Mammary epithelial cell (primary cell): ENCODE measurements at regions not wholly inside any gene's neighbourhood (a gene's known extent, or its start where the extent isn't known, plus 50 kb on each side); places are given as distances from the start of the nearest gene placed in this dataset.

Experiments used
- EZH2 ChIP-seq: IDR thresholded peaks from 2 replicates; pipeline ENCODE4 v1.6.1; 2012; ENCODE audit warnings: low read length, inconsistent platforms, borderline replicate concordance
- TF ChIP-seq, protein P1 (sequence below), 2 donors: IDR thresholded peaks in 1 of 2; conservative IDR thresholded peaks in 1 of 2; 2 replicates each; pipeline ENCODE4 v1.5.1; 2011 to 2012; ENCODE audit warnings: inconsistent platforms in 2 of 2, low read length in 2 of 2, mild to moderate bottlenecking in 2 of 2, control low read depth in 1 of 2, low read depth in 1 of 2; ENCODE audit not compliant: insufficient read depth in 1 of 2; ENCODE audit errors: extremely low read depth in 1 of 2

GRCh38 chr10:45076891-45077290 is 76.2 kb downstream of the ZNF22 start:
- TF ChIP-seq, protein P1, sequence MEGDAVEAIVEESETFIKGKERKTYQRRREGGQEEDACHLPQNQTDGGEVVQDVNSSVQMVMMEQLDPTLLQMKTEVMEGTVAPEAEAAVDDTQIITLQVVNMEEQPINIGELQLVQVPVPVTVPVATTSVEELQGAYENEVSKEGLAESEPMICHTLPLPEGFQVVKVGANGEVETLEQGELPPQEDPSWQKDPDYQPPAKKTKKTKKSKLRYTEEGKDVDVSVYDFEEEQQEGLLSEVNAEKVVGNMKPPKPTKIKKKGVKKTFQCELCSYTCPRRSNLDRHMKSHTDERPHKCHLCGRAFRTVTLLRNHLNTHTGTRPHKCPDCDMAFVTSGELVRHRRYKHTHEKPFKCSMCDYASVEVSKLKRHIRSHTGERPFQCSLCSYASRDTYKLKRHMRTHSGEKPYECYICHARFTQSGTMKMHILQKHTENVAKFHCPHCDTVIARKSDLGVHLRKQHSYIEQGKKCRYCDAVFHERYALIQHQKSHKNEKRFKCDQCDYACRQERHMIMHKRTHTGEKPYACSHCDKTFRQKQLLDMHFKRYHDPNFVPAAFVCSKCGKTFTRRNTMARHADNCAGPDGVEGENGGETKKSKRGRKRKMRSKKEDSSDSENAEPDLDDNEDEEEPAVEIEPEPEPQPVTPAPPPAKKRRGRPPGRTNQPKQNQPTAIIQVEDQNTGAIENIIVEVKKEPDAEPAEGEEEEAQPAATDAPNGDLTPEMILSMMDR (conservative IDR thresholded peaks at IDR 0.05 in 1 of 2, IDR thresholded peaks at IDR 0.05 in 1 of 2; ENCODE audit: extremely low read depth in 1 of 2, insufficient read depth in 1 of 2, low read depth in 1 of 2, low read length in 2 of 2), result no peak
- no peak for TF ChIP-seq EZH2
